GM23248 (cell line): ENCODE measurements at regions not wholly inside any gene's neighbourhood (a gene's known extent, or its start where the extent isn't known, plus 50 kb on each side); places are given as distances from the start of the nearest gene placed in this dataset.
"Not testable (repeated sequence)": the region's sequence is repeated elsewhere in the genome, so short reads cannot be mapped to it uniquely, and the experiment has no call there.

Source experiments
- DNase-seq: peaks from one replicate; pipeline ENCODE4 v3.0.0-alpha.2; 2015
- H2AFZ ChIP-seq: fragments of 200-600 bp; sonication (generic); 2 replicates; pipeline ENCODE4 v1.6.1; 2016; ENCODE audit warnings: antibody characterized with exemption
- H3F3A ChIP-seq: fragments of 200-600 bp; sonication (generic); 2 replicates; pipeline ENCODE4 v1.6.1; 2016; ENCODE audit warnings: mild to moderate bottlenecking, antibody characterized with exemption, mixed run types; ENCODE audit not compliant: insufficient read depth
- H3K27ac ChIP-seq: fragments of 200-600 bp; sonication (generic); 2 replicates; pipeline ENCODE4 v1.5.1; 2016; ENCODE audit warnings: mild to moderate bottlenecking
- H3K27me3 ChIP-seq: fragments of 200-600 bp; sonication (generic); replicated peaks from 2 replicates; pipeline ENCODE4 v1.6.1; 2016; ENCODE audit warnings: mild to moderate bottlenecking; ENCODE audit not compliant: insufficient read depth
- H3K36me3 ChIP-seq: fragments of 200-600 bp; sonication (generic); 2 replicates; pipeline ENCODE4 v1.6.1; 2016; ENCODE audit warnings: low read depth, mild to moderate bottlenecking
- H3K4me1 ChIP-seq: fragments of 200-600 bp; sonication (generic); 2 replicates; pipeline ENCODE4 v1.6.1; 2016; ENCODE audit warnings: mild to moderate bottlenecking; ENCODE audit not compliant: insufficient read depth
- H3K4me2 ChIP-seq: fragments of 200-600 bp; sonication (generic); one replicate; pipeline ENCODE4 v1.6.1; 2016; ENCODE audit warnings: mild to moderate bottlenecking; ENCODE audit not compliant: unreplicated experiment
- H3K4me3 ChIP-seq: fragments of 200-600 bp; sonication (generic); 2 replicates; pipeline ENCODE4 v1.5.1; 2016; ENCODE audit warnings: mild to moderate bottlenecking
- H3K79me2 ChIP-seq: fragments of 200-600 bp; sonication (generic); 2 replicates; pipeline ENCODE4 v1.6.1; 2016; ENCODE audit warnings: mild to moderate bottlenecking; ENCODE audit not compliant: insufficient read depth
- H3K9ac ChIP-seq: fragments of 200-600 bp; sonication (generic); 2 replicates; pipeline ENCODE4 v1.6.1; 2016; ENCODE audit warnings: mild to moderate bottlenecking
- H3K9me2 ChIP-seq: fragments of 200-600 bp; sonication (generic); 2 replicates; pipeline ENCODE4 v1.6.1; 2016; ENCODE audit warnings: mixed run types, mild to moderate bottlenecking, moderate library complexity; ENCODE audit not compliant: insufficient read depth
- H3K9me3 ChIP-seq: fragments of 200-600 bp; sonication (generic); one replicate; pipeline ENCODE4 v1.6.1; 2017; ENCODE audit warnings: low read depth
- H4K20me1 ChIP-seq: fragments of 200-600 bp; sonication (generic); 2 replicates; pipeline ENCODE4 v1.6.0; 2016; ENCODE audit not compliant: insufficient read depth
- EZH2 ChIP-seq: fragments of 200-600 bp; sonication (generic); IDR thresholded peaks from 2 replicates; pipeline ENCODE4 v1.6.1; 2018; ENCODE audit warnings: antibody characterized with exemption, mild to moderate bottlenecking; ENCODE audit not compliant: insufficient read depth, poor library complexity, severe bottlenecking
- EZH2phosphoT487 ChIP-seq: fragments of 200-600 bp; sonication (generic); IDR thresholded peaks from 2 replicates; pipeline ENCODE4 v1.6.1; 2018; ENCODE audit warnings: antibody characterized with exemption, moderate library complexity, mild to moderate bottlenecking, low read depth; ENCODE audit not compliant: insufficient read depth
- WGBS, 2 experiments: methylation state at CpG; one replicate each; pipeline ENCODE4 v1.1.6; 2015 to 2017; ENCODE audit warnings: low lambda C conversion rate in 2 of 2, low coverage in 1 of 2; ENCODE audit errors: missing lambda C conversion rate in 2 of 2; 5-methylcytosine and 5-hydroxymethylcytosine counted together
- in situ Hi-C: fragments of 300-500 bp; cut with MboI; formaldehyde crosslinking; loops from 2 replicates; pipeline ENCODE4 v1.15.0; 2020

DNA sequence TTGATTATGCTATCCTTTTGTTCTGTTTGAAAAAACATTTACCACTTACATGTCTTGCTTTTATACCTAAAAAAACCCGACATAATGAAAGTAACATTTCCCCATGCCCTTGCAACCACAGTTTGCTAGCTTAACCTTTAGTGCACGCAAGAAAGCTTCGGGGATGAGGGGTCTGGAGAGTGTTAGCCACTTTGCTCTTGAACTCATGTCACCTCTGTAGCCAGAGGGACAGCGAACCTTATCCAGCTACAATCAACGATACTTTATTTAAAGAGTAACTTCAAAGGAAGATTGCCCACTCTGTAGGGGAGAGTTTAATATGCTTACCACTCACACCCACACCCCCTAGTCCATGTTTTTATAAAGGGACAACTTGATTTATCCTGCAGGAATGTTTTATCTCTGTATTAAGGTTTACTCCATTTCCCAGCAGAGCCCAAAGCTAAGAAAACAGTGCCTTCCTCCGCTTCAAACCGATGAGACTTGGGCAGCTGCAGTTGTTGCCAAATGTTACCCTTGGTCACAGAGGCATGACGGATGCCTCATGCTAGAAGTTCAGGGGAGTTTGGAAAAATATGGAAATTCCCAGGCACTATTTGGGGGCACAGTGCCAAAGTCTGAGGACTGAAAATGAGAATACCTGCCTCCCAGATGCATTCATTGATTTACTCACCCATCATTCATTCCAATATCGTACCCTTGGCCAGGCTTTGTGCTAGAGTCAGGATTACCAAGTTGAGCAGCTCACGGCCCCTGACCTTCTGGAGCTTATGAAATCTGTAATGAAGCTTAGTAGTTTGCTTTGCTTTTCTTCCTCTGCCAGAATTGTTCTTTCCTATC is 61.4 kb upstream of the VCAM1 start:
- Histone ChIP-seq H4K20me1 (no peaks in the 10 kb centered on the region), H3K9ac (no peak overlapping the region), H3K79me2 (no peaks in the 10 kb centered on the region), H3K4me2 (no peak overlapping the region), H3K9me3 (no peaks in the 10 kb centered on the region), H3K4me3 (no peak overlapping the region), H3K4me1 (no peaks in the 10 kb centered on the region), H3F3A (no peaks in the 10 kb centered on the region), H3K27me3 (no peaks in the 10 kb centered on the region), H3K36me3 (no peaks in the 10 kb centered on the region), H2AFZ (peak overlapping the region; percentile 59; the same call in 1 of the 2 replicates), H3K9me2 (no peaks in the 10 kb centered on the region), H3K27ac (no peak overlapping the region)
- DNase-seq = no peak
- 49 to 53% methylated on average over 10 of the region's 10 CpGs for WGBS, 2 experiments
- in situ Hi-C loops = no loop called here
- TF ChIP-seq EZH2 (no peak), EZH2phosphoT487 (no peak)

- H3K9me2 ChIP-seq = no peaks in the 10 kb centered on the region
- no peak overlapping the region for H3K9ac ChIP-seq
- H4K20me1 ChIP-seq = no peaks in the 10 kb centered on the region
- H3K27ac ChIP-seq = no peak overlapping the region
- no peak overlapping the region for H3K4me2 ChIP-seq
- no peaks in the 10 kb centered on the region for H3K79me2 ChIP-seq
- no peaks in the 10 kb centered on the region for H3K4me1 ChIP-seq
- no peak for TF ChIP-seq EZH2phosphoT487
- no peak for TF ChIP-seq EZH2
- H3K27me3 ChIP-seq = no peaks in the 10 kb centered on the region
- no peak overlapping the region for H3K4me3 ChIP-seq
- H3K9me3 ChIP-seq = no peaks in the 10 kb centered on the region
- no peak overlapping the region for H2AFZ ChIP-seq
- DNase-seq = no peak
- H3K36me3 ChIP-seq = no peaks in the 10 kb centered on the region
- H3F3A ChIP-seq = no peaks in the 10 kb centered on the region
- in situ Hi-C loops = no loop called here
Measured at GRCh38 chr1:100658716-100659026, 60.9 kb upstream of the VCAM1 start.

DNA sequence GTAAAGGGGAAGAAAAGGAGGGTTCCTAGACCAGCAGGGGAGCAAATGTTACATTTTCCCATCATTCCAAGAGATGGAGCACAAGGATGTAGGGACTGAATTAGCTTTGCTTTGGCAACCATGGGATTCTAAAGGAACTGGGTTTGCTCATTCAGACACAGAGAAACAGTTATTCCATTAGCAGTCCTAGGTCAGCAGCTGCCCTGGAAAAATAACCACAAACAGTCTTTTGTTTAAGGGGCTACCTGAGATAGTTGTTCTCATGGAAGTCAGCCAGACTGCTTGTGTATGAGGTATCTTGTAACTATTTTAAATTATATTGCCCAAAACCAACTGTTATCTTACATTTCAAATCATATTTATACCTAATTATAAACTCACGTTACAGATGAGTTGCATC is 58.4 kb upstream of the VCAM1 start:
- H3K4me3 ChIP-seq = no peak overlapping the region
- H4K20me1 ChIP-seq = no peaks in the 10 kb centered on the region
- in situ Hi-C loops = no loop called here
- DNase-seq = no peak
- H3F3A ChIP-seq = no peaks in the 10 kb centered on the region
- no peaks in the 10 kb centered on the region for H3K4me1 ChIP-seq
- no peaks in the 10 kb centered on the region for H3K9me3 ChIP-seq
- 83 to 86% methylated on average over 1 of the region's 1 CpG for WGBS, 2 experiments
- H3K27me3 ChIP-seq = no peaks in the 10 kb centered on the region
- H3K36me3 ChIP-seq = no peaks in the 10 kb centered on the region
- no peak overlapping the region for H3K4me2 ChIP-seq
- no peak overlapping the region for H3K27ac ChIP-seq
- no peak overlapping the region for H2AFZ ChIP-seq
- TF ChIP-seq EZH2 (no peak), EZH2phosphoT487 (no peak)
- H3K79me2 ChIP-seq = no peaks in the 10 kb centered on the region
- H3K9ac ChIP-seq = no peak overlapping the region
- H3K9me2 ChIP-seq = no peaks in the 10 kb centered on the region

GRCh38 chr1:100668494-100668893 is 51.0 kb upstream of the VCAM1 start:
- H3K36me3 ChIP-seq, H3K79me2 ChIP-seq, H3K9me3 ChIP-seq, DNase-seq, H4K20me1 ChIP-seq, H3K27me3 ChIP-seq, H3F3A ChIP-seq, H3K4me2 ChIP-seq, in situ Hi-C loops, H3K4me1 ChIP-seq, H3K9ac ChIP-seq, H3K9me2 ChIP-seq, H3K4me3 ChIP-seq, H3K27ac ChIP-seq, H2AFZ ChIP-seq: not testable (repeated sequence)
- 70 to 79% methylated on average over 7 of the region's 7 CpGs for WGBS, 2 experiments
